A673 (cell line): ENCODE measurements at regions not wholly inside any gene's neighbourhood (a gene's known extent, or its start where the extent isn't known, plus 50 kb on each side); places are given as distances from the start of the nearest gene placed in this dataset.

Experiments used
- CTCF ChIP-seq: fragments of 300-800, 200-600 bp; sonication (generic); conservative IDR thresholded peaks from 2 replicates; pipeline ENCODE4 v1.5.1; 2017; ENCODE audit warnings: low read depth, mild to moderate bottlenecking, antibody characterized with exemption, low read length, moderate library complexity, mixed read lengths
- EZH2 ChIP-seq: fragments of 200-600 bp; sonication (generic); IDR thresholded peaks from 2 replicates; pipeline ENCODE4 v1.6.1; 2017; ENCODE audit warnings: borderline replicate concordance, low read depth, mild to moderate bottlenecking, mixed read lengths, antibody characterized with exemption, low read length; ENCODE audit not compliant: poor library complexity, severe bottlenecking

GRCh38 chr3:106348139-106348690 is 479.4 kb upstream of the CBLB start:
- TF ChIP-seq CTCF (no peak), EZH2 (no peak)
